WTC11 (cell line): ENCODE measurements at regions not wholly inside any gene's neighbourhood (a gene's known extent, or its start where the extent isn't known, plus 50 kb on each side); places are given as distances from the start of the nearest gene placed in this dataset.

Experiments used
- CREB1 ChIP-seq: sonication (generic); formaldehyde crosslinking; IDR thresholded peaks from 2 replicates; pipeline ENCODE4 v1.8.0; 2023; ENCODE audit warnings: mild to moderate bottlenecking, missing genetic modification reagents
- FOXP1 ChIP-seq: sonication (generic); formaldehyde crosslinking; IDR thresholded peaks from 2 replicates; pipeline ENCODE4 v1.8.0; 2022; ENCODE audit warnings: missing genetic modification reagents, mild to moderate bottlenecking, moderate library complexity, borderline replicate concordance
- GTF2I ChIP-seq: fragments of 250-450 bp; sonication (Bioruptor Pico); conservative IDR thresholded peaks from 2 replicates; pipeline ENCODE4 v1.4.0; 2021; ENCODE audit warnings: mild to moderate bottlenecking
- NR3C1 ChIP-seq: sonication (generic); formaldehyde crosslinking; conservative IDR thresholded peaks from 2 replicates; pipeline ENCODE4 v1.8.1; 2023; ENCODE audit warnings: low read depth, mild to moderate bottlenecking, missing genetic modification reagents
- RORB ChIP-seq: fragments of 250-450 bp; sonication (Bioruptor Pico); IDR thresholded peaks from 2 replicates; pipeline ENCODE4 v1.9.0; 2021; ENCODE audit warnings: mild to moderate bottlenecking
- ZNF121 ChIP-seq: sonication (generic); formaldehyde crosslinking; IDR thresholded peaks from 2 replicates; pipeline ENCODE4 v1.8.0; 2023; ENCODE audit warnings: missing genetic modification reagents
- TF ChIP-seq, protein P1 (sequence below): sonication (generic); formaldehyde crosslinking; IDR thresholded peaks from 2 replicates; pipeline ENCODE4 v1.8.1; 2023; ENCODE audit warnings: mild to moderate bottlenecking, missing genetic modification reagents

DNA sequence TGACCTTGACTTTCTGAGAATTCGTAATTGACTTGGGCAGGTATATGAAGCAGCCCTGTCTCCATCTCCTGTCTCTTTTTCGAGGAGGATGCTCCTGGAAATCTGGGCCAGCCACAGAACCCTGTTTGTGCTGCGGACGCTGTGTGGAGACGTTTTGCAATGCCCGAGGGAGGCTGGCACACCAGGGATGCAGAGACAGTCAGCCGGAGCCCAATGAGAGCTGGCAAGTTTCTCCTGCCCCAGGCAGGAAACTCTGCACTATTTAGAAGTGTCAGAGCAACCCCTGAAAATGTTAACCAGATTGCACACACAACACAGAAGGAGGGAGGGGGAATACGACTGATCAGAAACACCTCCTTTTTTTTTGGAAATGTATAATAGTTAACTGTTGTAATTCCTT, 103.2 kb upstream of the DYRK2 start:
- TF ChIP-seq, protein P1, sequence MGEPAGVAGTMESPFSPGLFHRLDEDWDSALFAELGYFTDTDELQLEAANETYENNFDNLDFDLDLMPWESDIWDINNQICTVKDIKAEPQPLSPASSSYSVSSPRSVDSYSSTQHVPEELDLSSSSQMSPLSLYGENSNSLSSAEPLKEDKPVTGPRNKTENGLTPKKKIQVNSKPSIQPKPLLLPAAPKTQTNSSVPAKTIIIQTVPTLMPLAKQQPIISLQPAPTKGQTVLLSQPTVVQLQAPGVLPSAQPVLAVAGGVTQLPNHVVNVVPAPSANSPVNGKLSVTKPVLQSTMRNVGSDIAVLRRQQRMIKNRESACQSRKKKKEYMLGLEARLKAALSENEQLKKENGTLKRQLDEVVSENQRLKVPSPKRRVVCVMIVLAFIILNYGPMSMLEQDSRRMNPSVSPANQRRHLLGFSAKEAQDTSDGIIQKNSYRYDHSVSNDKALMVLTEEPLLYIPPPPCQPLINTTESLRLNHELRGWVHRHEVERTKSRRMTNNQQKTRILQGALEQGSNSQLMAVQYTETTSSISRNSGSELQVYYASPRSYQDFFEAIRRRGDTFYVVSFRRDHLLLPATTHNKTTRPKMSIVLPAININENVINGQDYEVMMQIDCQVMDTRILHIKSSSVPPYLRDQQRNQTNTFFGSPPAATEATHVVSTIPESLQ (CRISPR knock-in tag) = no peak
- TF ChIP-seq FOXP1 (CRISPR knock-in tag) = no peak
- no peak for TF ChIP-seq NR3C1 (CRISPR knock-in tag)
- TF ChIP-seq CREB1 (CRISPR knock-in tag) = no peak
- TF ChIP-seq RORB (CRISPR knock-in tag) = no peak
- no peak for TF ChIP-seq ZNF121
- no peak for TF ChIP-seq GTF2I (CRISPR knock-in tag)
